Keratinocyte (primary cell): ENCODE measurements at regions not wholly inside any gene's neighbourhood (a gene's known extent, or its start where the extent isn't known, plus 50 kb on each side); places are given as distances from the start of the nearest gene placed in this dataset.

ENCODE experiments used
- DNase-seq: peaks from one replicate; pipeline ENCODE4 v3.0.0-alpha.2; 2011; ENCODE audit warnings: low read depth, missing footprints, low spot score
- FAIRE-seq: peaks from 2 replicates; lab custom pipeline; 2011; peaks lifted over from hg19 to GRCh38; lab: Jason Lieb, UNC
- H2AFZ ChIP-seq: 2 replicates; pipeline ENCODE4 v1.6.0; 2012; ENCODE audit warnings: low read length, control low read depth, inconsistent platforms; ENCODE audit not compliant: control insufficient read depth
- H3K27ac ChIP-seq: 2 replicates; pipeline ENCODE4 v1.5.1; 2011; ENCODE audit warnings: low read length; ENCODE audit not compliant: control insufficient read depth, insufficient read depth
- H3K27me3 ChIP-seq: 3 replicates; pipeline ENCODE4 v1.6.0; 2011; ENCODE audit warnings: low read length; ENCODE audit not compliant: control insufficient read depth, insufficient read depth; ENCODE audit errors: extremely low read depth
- H3K36me3 ChIP-seq, 2 experiments: 2 replicates in 1 of 2; 3 replicates in 1 of 2; pipeline ENCODE4 v1.5.1; 2011; ENCODE audit warnings: low read length in 2 of 2, mild to moderate bottlenecking in 1 of 2; ENCODE audit not compliant: control insufficient read depth in 2 of 2, insufficient read depth in 2 of 2; ENCODE audit errors: extremely low read depth in 1 of 2
- H3K4me1 ChIP-seq: 3 replicates; pipeline ENCODE4 v1.5.1; 2011; ENCODE audit warnings: low read length; ENCODE audit not compliant: control insufficient read depth, insufficient read depth; ENCODE audit errors: extremely low read depth
- H3K4me2 ChIP-seq: 3 replicates; pipeline ENCODE4 v1.6.0; 2011; ENCODE audit warnings: low read depth, low read length; ENCODE audit not compliant: control insufficient read depth, insufficient read depth; ENCODE audit errors: extremely low read depth
- H3K4me3 ChIP-seq, 3 experiments: fragments of 200-600 bp in 1 of 3; sonication (generic) in 1 of 3; 2 replicates in 2 of 3; 3 replicates in 1 of 3; pipeline ENCODE4 v1.5.1; 2011 to 2016; ENCODE audit warnings: low read length in 3 of 3, mild to moderate bottlenecking in 3 of 3, control low read depth in 2 of 3, inconsistent platforms in 1 of 3, low read depth in 1 of 3, mixed read lengths in 1 of 3, mixed run types in 1 of 3, moderate library complexity in 1 of 3; ENCODE audit not compliant: control insufficient read depth in 2 of 3, insufficient read depth in 2 of 3; ENCODE audit errors: extremely low read depth in 1 of 3
- H3K79me2 ChIP-seq: 2 replicates; pipeline ENCODE4 v1.6.0; 2012; ENCODE audit warnings: low read length; ENCODE audit not compliant: control insufficient read depth, insufficient read depth
- H3K9ac ChIP-seq: 3 replicates; pipeline ENCODE4 v1.6.0; 2011; ENCODE audit warnings: low read length; ENCODE audit not compliant: control insufficient read depth, insufficient read depth; ENCODE audit errors: extremely low read depth
- H3K9me1 ChIP-seq: 3 replicates; pipeline ENCODE4 v1.6.0; 2011; ENCODE audit warnings: low read length; ENCODE audit not compliant: control insufficient read depth, insufficient read depth; ENCODE audit errors: extremely low read depth
- H3K9me3 ChIP-seq: 2 replicates; pipeline ENCODE4 v1.5.1; 2012; ENCODE audit warnings: low read depth, low read length; ENCODE audit not compliant: control insufficient read depth
- H4K20me1 ChIP-seq: 3 replicates; pipeline ENCODE4 v1.6.0; 2011; ENCODE audit warnings: low read length; ENCODE audit not compliant: control insufficient read depth, insufficient read depth; ENCODE audit errors: extremely low read depth
- CTCF ChIP-seq, 3 experiments: IDR thresholded peaks in 1 of 3; conservative IDR thresholded peaks in 1 of 3; optimal IDR thresholded peaks in 1 of 3; 2 replicates in 2 of 3; 3 replicates in 1 of 3; pipeline versions ENCODE3 to v1.5.1; 2011; ENCODE audit warnings: low read length in 3 of 3, mild to moderate bottlenecking in 3 of 3, moderate library complexity in 2 of 3, control low read depth in 1 of 3, inconsistent platforms in 1 of 3; ENCODE audit not compliant: insufficient read depth in 2 of 3; ENCODE audit errors: extremely low read depth in 1 of 3
- EZH2 ChIP-seq: IDR thresholded peaks from one replicate; pipeline ENCODE4 v1.6.1; 2012; ENCODE audit warnings: inconsistent platforms, mild to moderate bottlenecking, low read length, moderate library complexity
- dilution Hi-C: fragments of 300-500 bp; cut with MboI; formaldehyde crosslinking; loops from one replicate; pipeline ENCODE4 v1.7.0; 2020; ENCODE audit warnings: low sequenced_read_pairs; ENCODE audit not compliant: extremely low pct_ligation_motif_present

GRCh38 chr13:73816702-73817101 is 317.5 kb downstream of the KLF12 start:
- H3K27me3 ChIP-seq, result no peaks in the 10 kb centered on the region
- FAIRE-seq, result no peak
- no peak overlapping the region for H3K27ac ChIP-seq
- H2AFZ ChIP-seq, result no peak overlapping the region
- no peaks in the 10 kb centered on the region for H3K4me1 ChIP-seq
- H3K9ac ChIP-seq, result no peak overlapping the region
- TF ChIP-seq CTCF (optimal IDR thresholded peaks at IDR 0.05 in 1 of 3, IDR thresholded peaks at IDR 0.05 in 1 of 3, conservative IDR thresholded peaks at IDR 0.05 in 1 of 3; ENCODE audit: extremely low read depth in 1 of 3, insufficient read depth in 2 of 3, low read length in 3 of 3) (no peak), EZH2 (no peak)
- no peaks in the 10 kb centered on the region for H3K79me2 ChIP-seq
- no peak overlapping the region for H3K4me3 ChIP-seq
- no peaks in the 10 kb centered on the region for H3K9me3 ChIP-seq
- dilution Hi-C loops, result no loop called here
- H4K20me1 ChIP-seq, result no peaks in the 10 kb centered on the region
- H3K36me3 ChIP-seq, result no peaks in the 10 kb centered on the region
- H3K4me2 ChIP-seq, result no peak overlapping the region
- DNase-seq, result peak; percentile 28
- H3K9me1 ChIP-seq, result no peaks in the 10 kb centered on the region

GRCh38 chr13:73815796-73816195 is 318.4 kb downstream of the KLF12 start:
- Histone ChIP-seq H3K27me3 (no peaks in the 10 kb centered on the region), H3K9me3 (no peaks in the 10 kb centered on the region), H3K27ac (no peak overlapping the region), H3K9me1 (no peaks in the 10 kb centered on the region), H3K79me2 (no peaks in the 10 kb centered on the region), H4K20me1 (no peaks in the 10 kb centered on the region), H3K9ac (no peak overlapping the region), H3K4me3 (no peak overlapping the region), H3K4me1 (no peaks in the 10 kb centered on the region), H3K36me3 (no peaks in the 10 kb centered on the region), H2AFZ (no peak overlapping the region), H3K4me2 (no peak overlapping the region)
- dilution Hi-C loops, result no loop called here
- FAIRE-seq (no peak), DNase-seq (no peak)
- TF ChIP-seq CTCF (optimal IDR thresholded peaks at IDR 0.05 in 1 of 3, IDR thresholded peaks at IDR 0.05 in 1 of 3, conservative IDR thresholded peaks at IDR 0.05 in 1 of 3; ENCODE audit: extremely low read depth in 1 of 3, insufficient read depth in 2 of 3, low read length in 3 of 3), result no peak
- no peak for TF ChIP-seq EZH2
